ENCODE measurements at regions not wholly inside any gene's neighbourhood (a gene's known extent, or its start where the extent isn't known, plus 50 kb on each side); places are given as distances from the start of the nearest gene placed in this dataset.
"Not testable (repeated sequence)": the region's sequence is repeated elsewhere in the genome, so short reads cannot be mapped to it uniquely, and the experiment has no call there.

- no peak for DNase-seq
Observed at GRCh38 chrX:63458981-63459380, 107.8 kb upstream of the SPIN4 start.

- no peak for DNase-seq
Observed at GRCh38 chrX:63453571-63453970, 102.4 kb upstream of the SPIN4 start.

GRCh38 chrX:63441717-63442116 is 90.6 kb upstream of the SPIN4 start:
- DNase-seq, result no peak

GRCh38 chrX:63439580-63439979 is 88.4 kb upstream of the SPIN4 start:
- DNase-seq, result no peak

GRCh38 chrX:63436865-63437264 is 85.7 kb upstream of the SPIN4 start:
- no peak for DNase-seq

GRCh38 chrX:63434665-63435064 is 83.5 kb upstream of the SPIN4 start:
- no peak for DNase-seq

GRCh38 chrX:63434206-63434605 is 83.1 kb upstream of the SPIN4 start:
- DNase-seq, result no peak

GRCh38 chrX:63430026-63430425 is 78.9 kb upstream of the SPIN4 start:
- DNase-seq, result no peak

GRCh38 chrX:63428348-63428747 is 77.2 kb upstream of the SPIN4 start:
- no peak for DNase-seq

GRCh38 chrX:63426519-63426918 is 75.4 kb upstream of the SPIN4 start:
- DNase-seq, result no peak

GRCh38 chrX:63424063-63424462 is 72.9 kb upstream of the SPIN4 start:
- no peak for DNase-seq

- DNase-seq, result no peak
Observed at GRCh38 chrX:63421411-63421810, 70.3 kb upstream of the SPIN4 start.

- DNase-seq, result no peak
Observed at GRCh38 chrX:63418211-63418610, 67.1 kb upstream of the SPIN4 start.

GRCh38 chrX:63417649-63418048 is 66.5 kb upstream of the SPIN4 start:
- DNase-seq, result no peak

- not testable (repeated sequence) for DNase-seq
Observed at GRCh38 chrX:63409934-63410333, 58.8 kb upstream of the SPIN4 start.

- no peak for DNase-seq
Observed at GRCh38 chrX:63408050-63408449, 56.9 kb upstream of the SPIN4 start.

- DNase-seq, result no peak
Observed at GRCh38 chrX:63404332-63404731, 53.2 kb upstream of the SPIN4 start.

- no peak for DNase-seq
Observed at GRCh38 chrX:63402106-63402505, 51.0 kb upstream of the SPIN4 start.
